ENCODE measurements at regions not wholly inside any gene's neighbourhood (a gene's known extent, or its start where the extent isn't known, plus 50 kb on each side); places are given as distances from the start of the nearest gene placed in this dataset.

DNA sequence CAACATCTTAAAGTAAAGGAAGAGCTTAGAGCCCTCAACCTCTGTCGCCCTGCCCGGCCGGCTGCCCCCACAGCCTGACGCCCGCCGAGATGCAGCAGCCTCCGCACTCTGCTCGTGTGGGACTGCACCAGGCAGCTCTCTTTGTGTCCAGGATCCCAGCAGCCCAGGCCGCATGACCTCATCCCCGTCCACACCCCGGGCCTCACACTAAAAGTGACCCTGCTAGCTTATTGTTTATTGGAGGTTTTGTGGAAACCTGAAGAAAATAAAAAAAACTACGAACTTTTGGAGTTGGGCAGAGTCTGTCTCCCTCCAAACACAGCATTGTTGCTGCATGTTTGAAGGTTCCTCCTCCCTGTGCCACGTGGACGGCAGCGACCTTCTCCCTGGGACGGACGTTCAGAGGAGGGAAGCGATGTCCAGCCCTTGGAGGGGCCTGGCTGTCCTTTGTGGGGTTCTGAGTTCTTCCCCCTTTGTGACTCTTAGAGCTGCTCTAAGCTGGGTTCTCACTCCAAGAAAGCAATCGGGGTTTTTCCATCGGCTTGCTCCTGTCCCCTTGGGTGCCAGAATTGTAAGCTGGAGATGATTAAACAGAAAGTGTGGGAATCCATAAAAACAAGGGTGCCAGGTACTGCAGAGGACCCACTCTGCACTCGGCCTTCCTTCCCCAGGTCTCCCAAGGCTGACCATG is 103.5 kb upstream of the COL5A1 start:
- ATAC-seq (ENCODE audit: low read depth) (no peak), DNase-seq (no peak)
- CTCF ChIA-PET: no interaction called here
- H3K9me3 Mint-ChIP-seq: no peaks in the 10 kb centered on the region
- H3K27me3 Mint-ChIP-seq: peaks cover 4% of the 10 kb centered on the region
- TF ChIP-seq, protein P1, sequence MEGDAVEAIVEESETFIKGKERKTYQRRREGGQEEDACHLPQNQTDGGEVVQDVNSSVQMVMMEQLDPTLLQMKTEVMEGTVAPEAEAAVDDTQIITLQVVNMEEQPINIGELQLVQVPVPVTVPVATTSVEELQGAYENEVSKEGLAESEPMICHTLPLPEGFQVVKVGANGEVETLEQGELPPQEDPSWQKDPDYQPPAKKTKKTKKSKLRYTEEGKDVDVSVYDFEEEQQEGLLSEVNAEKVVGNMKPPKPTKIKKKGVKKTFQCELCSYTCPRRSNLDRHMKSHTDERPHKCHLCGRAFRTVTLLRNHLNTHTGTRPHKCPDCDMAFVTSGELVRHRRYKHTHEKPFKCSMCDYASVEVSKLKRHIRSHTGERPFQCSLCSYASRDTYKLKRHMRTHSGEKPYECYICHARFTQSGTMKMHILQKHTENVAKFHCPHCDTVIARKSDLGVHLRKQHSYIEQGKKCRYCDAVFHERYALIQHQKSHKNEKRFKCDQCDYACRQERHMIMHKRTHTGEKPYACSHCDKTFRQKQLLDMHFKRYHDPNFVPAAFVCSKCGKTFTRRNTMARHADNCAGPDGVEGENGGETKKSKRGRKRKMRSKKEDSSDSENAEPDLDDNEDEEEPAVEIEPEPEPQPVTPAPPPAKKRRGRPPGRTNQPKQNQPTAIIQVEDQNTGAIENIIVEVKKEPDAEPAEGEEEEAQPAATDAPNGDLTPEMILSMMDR (IDR thresholded peaks at IDR 0.05): no peak
- no peak overlapping the region for H3K4me3 Mint-ChIP-seq
- POLR2A ChIA-PET: no interaction called here
- no peaks in the 10 kb centered on the region for H3K4me1 Mint-ChIP-seq
- H3K36me3 Mint-ChIP-seq (ENCODE audit: low read depth): no peaks in the 10 kb centered on the region
- intact Hi-C loops (cut with micrococcal nuclease): no loop called here
- H3K27ac Mint-ChIP-seq: no peak overlapping the region

DNA sequence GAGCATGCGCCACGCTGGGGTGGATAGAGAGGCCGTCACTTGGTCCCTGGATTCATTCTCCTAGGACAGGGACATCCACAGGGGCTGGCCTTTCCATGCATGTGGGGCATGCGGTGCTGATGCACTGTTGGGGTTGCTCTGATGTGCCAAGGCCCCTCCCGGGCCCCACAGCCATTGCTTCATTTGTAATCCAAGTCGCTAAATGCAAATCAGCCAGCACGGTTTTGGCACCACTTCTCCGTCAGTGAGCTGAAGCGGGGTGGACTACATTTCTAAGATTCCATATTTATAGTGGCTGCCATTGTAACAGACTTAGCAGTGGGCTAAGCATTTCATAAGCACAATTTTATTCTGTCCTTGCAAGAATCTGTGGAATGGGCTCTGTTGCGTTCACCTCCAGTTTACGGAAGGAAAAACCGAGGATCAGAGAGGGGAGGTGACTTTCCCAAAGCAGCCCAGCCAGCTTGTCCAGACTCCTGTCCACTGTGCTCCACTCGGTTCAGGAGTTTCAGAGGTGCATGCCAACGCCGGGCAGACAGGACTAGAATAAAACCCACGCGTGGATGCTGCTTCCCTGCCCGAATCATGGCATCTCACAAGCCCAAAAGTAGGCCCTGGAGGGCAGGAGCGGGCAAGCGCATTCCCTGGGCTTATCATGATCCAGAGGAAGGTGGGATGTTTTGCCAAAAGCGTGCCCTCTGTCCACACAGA is 102.6 kb upstream of the COL5A1 start:
- H3K36me3 Mint-ChIP-seq (ENCODE audit: low read depth): no peaks in the 10 kb centered on the region
- TF ChIP-seq, protein P1 (IDR thresholded peaks at IDR 0.05): no peak
- CTCF ChIA-PET: no interaction called here
- no peak overlapping the region for H3K27ac Mint-ChIP-seq
- no peaks in the 10 kb centered on the region for H3K9me3 Mint-ChIP-seq
- H3K4me3 Mint-ChIP-seq: no peak overlapping the region
- H3K4me1 Mint-ChIP-seq: no peaks in the 10 kb centered on the region
- DNase-seq: no peak
- intact Hi-C loops (cut with micrococcal nuclease): no loop called here
- H3K27me3 Mint-ChIP-seq: peaks cover 7% of the 10 kb centered on the region
- POLR2A ChIA-PET: no interaction called here
- no peak for ATAC-seq (ENCODE audit: low read depth)

DNA sequence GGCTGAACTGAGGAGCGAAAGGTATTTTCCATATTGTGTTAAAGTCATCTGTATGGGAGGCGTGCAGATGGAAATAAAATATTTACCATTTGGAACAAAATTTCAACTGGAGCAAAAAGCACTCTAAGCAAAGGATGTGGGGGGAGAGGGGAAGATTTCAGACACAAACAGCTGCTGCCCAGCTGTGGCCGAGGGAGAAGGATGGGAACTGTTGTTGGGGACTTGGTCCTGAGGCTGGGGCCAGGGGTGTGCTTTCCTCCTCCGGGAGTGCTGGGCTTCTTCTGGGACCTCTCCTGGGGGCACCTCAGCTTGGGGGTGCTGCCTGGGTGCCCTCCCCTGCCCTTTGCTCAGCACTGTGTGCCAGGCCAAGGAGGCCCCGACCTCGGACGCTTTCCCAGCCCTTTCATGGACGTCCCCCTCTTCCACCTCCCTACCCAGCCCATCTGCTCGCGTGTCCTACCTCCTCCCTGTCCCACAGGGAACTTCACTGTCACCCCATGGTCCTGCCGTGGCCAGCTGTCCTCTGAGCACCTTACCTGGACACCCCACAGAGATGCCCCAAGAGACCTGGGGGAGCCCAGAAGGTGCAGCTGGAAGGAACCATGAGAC is 101.9 kb upstream of the COL5A1 start:
- Mint-ChIP-seq H3K36me3 (ENCODE audit: low read depth) (no peaks in the 10 kb centered on the region), H3K4me3 (no peak overlapping the region), H3K27ac (no peak overlapping the region), H3K9me3 (no peaks in the 10 kb centered on the region), H3K4me1 (no peaks in the 10 kb centered on the region), H3K27me3 (peaks cover 7% of the 10 kb centered on the region)
- ChIA-PET POLR2A (no interaction called here), CTCF (no interaction called here)
- TF ChIP-seq, protein P1 (IDR thresholded peaks at IDR 0.05): no peak
- intact Hi-C loops (cut with micrococcal nuclease): no loop called here
- DNase-seq: no peak
- no peak for ATAC-seq (ENCODE audit: low read depth)

DNA sequence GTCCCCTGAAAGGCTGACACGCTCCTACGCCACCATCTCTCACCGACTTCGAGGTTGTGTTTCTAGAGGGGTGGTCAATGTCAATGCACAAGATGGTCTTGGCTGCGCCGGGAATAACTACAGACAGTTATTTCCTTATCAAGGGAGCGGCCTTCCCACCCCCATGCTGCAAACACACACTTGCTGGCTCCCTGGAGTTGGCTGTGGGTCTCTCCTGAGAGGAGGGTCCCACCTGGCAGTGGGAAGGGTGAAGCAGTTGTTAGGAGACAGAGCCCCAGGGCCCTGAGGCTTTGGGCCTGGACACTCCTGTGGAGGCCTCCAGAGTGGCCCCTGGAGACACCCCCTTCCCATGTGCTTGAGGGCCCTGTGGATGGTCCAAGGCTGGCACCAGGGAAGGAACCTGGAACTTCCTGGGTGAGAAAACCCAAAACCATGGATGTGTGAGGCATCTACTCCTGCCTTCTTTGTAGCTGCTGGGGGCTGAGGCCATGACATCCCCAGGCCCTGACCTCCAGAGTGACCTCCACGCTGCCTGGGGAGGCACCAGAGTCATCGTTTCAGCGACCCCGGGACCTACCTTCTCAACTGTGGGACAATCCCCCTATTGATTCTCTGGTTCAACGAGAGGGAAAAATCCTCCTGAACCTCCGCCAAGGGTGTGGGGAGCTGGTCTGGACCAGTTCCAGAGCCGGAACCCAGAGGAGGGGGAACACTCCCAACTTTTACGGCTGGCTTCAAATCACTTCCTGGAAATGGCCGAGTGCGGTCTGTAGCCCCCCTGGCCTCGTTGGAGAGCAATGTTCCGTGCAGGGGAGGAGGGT is 101.1 kb upstream of the COL5A1 start:
- DNase-seq (no peak), ATAC-seq (ENCODE audit: low read depth) (no peak)
- intact Hi-C loops (cut with micrococcal nuclease): no loop called here
- H3K4me1 Mint-ChIP-seq: no peaks in the 10 kb centered on the region
- no peak overlapping the region for H3K27ac Mint-ChIP-seq
- POLR2A ChIA-PET: no interaction called here
- peaks cover 3% of the 10 kb centered on the region for H3K27me3 Mint-ChIP-seq
- TF ChIP-seq, protein P1 (IDR thresholded peaks at IDR 0.05): no peak
- H3K36me3 Mint-ChIP-seq (ENCODE audit: low read depth): no peaks in the 10 kb centered on the region
- CTCF ChIA-PET: no interaction called here
- no peak overlapping the region for H3K4me3 Mint-ChIP-seq
- no peaks in the 10 kb centered on the region for H3K9me3 Mint-ChIP-seq

Data from activated B cell treated with CpG ODN at 0.5 μM for 24 hours (primary cell).